Amniotic stem cell (primary cell): ENCODE measurements at regions not wholly inside any gene's neighbourhood (a gene's known extent, or its start where the extent isn't known, plus 50 kb on each side); places are given as distances from the start of the nearest gene placed in this dataset.
"Not testable (repeated sequence)": the region's sequence is repeated elsewhere in the genome, so short reads cannot be mapped to it uniquely, and the experiment has no call there.

Experiments used
- DNase-seq: peaks from one replicate; lab custom pipeline; 2025; lab: John Stamatoyannopoulos, UW

DNA sequence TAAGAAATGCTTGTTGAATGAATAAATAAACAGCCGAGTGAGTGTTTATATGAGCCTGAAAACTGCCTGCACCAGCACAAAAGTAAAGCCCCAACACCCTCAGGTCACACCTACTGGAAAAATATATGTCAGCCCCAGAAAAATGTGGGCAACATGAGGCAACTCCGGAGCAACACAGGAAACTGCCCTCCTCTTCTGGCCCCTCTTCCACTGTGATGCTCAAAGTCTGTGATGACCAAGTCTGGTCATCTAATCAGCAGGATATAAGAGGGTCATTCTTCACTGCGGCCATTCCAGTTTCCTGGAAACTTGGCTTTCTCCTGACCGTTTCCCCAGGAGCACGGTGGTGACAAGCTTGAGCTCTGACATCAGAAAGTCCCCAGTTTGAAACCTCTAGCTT is 159.6 kb upstream of the PZP start:
- no peak for DNase-seq

DNA sequence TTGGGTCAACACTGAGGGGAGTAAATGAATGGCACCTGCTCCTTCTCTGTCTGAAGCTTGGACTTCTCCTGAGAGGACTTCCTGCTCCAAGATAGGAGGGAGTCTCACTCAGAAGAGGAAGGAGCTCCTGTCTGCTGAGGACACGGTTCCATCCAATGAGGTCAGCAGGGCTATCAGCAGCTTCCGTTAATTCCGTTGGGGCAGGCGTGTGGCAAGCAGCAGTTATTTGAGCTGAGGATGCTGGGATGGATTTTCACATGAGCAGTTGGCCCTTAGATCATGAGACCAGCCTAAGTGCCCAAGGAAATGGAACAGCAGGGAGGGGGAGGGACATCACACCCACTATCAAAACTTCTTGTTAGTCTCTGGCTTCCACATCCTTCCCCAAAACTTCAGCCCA is 159.0 kb upstream of the PZP start:
- DNase-seq = no peak

DNA sequence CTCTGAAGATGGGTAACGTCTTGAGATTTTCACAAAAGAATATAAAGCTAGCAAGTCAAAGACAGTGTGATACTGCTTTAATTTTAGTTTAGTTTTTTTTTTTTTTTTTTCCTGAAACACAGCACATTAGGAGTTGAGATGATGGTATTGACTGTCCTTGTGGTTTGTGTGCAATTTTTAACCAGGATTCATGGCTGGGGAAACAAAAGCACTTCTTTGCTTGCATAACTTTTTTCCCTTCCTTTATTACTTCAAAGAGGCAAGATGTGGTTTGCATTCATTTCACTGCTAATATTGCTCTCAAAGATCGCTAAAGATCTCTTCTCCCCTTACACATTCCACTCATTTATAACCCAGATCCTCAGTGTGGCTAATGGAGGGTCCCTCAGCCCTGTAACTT is 157.1 kb upstream of the PZP start:
- DNase-seq = no peak

DNA sequence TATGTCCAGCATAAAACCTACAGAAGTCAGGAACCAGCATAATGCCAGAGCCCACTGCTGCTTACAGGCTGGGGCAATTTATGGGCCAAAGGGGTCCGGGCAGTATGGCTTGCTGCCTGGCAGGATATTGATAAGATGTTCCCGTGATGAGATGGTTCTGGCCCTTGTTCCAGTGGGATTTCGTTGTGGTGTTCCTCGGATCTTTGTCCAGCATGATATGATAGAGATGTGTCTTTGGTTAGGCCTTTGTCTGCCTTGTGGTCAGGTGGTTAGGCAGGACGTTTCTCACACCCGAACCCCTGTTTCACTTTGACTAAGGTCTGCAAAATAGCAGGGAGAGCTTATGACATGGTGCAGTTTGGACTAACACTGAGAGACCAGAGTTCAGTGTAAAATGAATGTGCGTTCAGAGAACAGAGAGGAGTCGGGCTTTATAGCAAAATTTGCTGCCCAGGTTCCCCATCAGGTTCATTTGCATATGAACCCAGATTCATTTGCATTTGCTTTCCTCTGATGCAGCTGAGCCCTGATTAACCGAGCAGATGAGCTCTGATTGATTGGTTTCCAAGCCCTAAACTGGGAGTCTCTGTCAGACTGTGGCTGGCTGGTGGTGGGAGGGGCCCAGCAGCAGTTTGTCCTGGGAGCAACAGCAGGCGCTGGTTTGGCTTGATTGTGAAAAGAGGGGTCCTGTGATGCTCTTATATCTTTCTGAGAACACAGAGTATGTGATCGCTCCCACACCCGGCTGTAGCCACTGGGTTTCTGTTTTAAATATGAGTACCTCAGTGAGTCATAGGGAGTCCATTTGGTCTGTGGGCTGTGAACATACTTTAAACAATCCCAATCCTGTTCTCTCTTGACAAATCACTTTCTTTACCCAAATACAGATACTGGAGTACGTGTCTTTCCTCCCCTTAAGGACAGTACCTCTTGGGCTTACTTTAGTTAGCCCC is 156.3 kb upstream of the PZP start:
- DNase-seq = no peak

DNA sequence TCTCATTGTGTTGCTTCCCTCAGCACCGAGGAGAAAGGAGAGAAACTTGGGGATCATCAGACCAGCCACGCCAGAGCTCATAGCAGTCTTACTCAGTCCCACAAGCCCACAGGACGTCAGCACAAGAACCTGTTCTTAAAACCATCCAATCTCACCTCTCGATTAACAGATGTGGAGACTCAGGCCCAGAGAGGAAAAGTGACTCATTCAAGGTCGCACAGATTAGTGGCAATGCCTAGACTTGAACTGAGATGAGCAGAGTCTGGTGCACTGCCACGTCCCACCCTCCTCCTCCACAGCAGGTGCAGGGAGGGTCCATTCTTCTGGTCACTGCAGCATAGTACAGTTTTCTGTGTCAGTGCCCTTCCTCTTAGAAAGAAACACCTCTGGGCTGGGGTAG is 154.9 kb upstream of the PZP start:
- no peak for DNase-seq

DNA sequence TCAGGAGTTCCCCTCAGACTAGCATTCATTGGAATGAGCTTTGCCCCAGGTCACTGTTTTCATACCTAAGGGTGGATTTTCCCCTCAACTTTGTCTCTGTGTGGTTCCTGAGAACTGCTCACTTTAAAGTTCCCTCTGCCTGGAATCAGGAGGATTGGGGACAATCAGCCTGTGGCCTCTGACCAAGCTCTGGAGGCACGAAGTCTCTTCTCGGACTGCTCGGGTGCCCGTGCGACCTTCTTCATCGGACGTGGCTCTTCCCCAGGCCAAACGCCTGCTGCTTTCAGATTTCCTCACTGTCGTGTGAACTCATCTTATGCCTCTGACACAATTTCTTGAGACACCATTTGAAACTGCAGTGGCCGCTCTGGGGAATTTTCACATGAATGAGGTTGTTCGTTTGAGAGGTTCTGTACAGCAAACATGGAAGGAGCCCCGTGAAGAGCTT is 153.7 kb upstream of the PZP start:
- DNase-seq = no peak

DNA sequence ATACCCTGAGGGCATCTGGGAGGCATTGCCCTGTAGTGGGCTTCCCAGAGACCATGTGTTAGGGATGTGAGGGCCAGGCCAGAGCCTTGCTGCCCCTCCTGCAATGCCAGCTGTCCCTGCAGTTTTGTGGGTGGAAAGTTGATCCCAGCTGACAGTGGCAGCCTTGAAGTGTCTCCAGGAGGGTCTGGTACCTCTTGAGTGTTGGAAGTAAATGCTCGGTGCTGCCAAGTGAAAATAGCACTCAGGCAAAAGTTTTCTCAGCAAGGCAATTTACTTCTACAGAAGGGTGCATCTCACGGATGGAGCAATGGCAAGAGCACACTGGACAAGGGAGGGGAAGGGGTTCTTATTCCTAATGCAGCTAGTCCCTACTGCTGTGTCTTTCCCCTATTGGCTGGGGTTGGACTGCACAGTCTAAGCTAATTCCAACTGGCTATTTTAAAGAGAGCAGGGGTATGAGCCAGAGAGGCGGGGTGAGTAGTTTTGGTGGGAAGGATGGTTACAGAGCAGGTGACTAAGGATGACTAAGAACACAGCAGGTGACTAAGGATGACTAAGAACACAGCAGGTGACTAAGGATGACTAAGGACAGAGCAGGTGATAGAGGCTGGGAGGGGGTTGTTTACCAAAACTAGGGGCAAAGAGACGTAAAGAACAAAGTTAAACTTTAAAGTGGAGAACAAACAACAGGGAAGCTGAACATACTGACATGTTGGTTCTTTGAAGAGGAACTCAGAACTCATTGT is 146.0 kb upstream of the PZP start:
- not testable (repeated sequence) for DNase-seq

DNA sequence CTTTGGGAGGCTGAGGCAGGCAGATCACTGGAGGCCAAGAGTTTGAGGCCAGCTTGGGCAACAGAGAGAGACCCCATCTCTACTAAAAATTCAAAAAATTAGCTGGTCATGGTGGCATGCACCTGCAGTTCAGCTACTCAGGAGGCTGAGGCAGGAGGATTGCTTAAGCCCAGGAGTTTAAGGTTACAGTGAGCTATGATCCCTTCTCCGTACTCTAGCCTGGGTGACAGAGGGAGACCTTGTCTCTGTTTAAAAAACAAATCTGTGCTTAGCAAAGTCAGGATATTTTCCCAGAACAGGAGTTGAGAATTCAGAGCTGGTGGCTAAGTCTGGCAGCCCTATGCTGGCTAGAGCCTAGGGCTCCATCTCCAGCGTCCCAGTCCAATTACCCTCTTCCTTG is 142.9 kb upstream of the PZP start:
- no peak for DNase-seq

DNA sequence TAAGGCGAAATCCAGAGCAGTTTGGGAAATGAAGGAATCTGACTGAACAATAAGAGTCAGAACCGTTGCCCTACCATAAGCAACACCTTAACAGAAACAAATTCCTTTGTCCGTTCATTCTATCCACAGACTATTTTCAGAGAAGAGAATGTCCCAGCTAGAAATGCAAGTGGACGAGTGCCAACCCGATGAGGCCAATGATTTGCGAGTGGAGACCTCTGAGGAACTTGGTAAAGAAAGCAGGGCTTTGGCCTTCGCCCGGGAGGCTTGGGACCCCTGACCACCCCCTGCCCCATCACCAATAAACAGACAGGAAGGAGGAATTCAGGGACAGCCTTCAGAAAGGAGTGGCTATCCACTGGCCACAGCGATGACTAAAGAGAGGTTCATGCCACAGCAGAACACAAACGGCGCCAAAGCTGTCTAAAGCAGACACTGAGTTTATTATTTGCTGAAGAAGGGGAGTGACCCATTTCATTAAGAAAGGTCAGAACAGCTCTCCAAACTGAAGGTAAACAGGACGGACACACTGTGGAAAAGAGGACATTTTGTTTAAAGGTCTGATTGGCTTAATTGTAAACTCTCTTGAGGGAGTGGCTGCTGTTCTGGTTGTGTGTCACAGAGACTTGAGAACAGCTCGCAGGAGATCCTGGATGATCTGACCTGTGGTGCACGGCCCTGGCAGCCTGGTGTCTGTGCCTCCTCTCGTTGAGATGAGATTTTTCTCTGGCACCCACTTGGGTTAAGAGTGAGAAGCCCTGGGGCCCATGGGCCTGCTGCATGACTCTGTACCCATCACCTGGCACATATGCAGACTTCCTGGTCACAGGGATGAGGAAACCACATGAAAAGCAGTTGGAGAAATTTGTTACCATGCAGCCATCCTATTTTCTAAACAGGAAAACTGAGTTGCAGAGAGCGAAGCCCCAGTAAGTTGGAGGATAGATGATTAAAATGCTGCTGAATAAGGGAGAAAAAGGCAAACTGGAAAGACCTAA is 142.0 kb upstream of the PZP start:
- no peak for DNase-seq

DNA sequence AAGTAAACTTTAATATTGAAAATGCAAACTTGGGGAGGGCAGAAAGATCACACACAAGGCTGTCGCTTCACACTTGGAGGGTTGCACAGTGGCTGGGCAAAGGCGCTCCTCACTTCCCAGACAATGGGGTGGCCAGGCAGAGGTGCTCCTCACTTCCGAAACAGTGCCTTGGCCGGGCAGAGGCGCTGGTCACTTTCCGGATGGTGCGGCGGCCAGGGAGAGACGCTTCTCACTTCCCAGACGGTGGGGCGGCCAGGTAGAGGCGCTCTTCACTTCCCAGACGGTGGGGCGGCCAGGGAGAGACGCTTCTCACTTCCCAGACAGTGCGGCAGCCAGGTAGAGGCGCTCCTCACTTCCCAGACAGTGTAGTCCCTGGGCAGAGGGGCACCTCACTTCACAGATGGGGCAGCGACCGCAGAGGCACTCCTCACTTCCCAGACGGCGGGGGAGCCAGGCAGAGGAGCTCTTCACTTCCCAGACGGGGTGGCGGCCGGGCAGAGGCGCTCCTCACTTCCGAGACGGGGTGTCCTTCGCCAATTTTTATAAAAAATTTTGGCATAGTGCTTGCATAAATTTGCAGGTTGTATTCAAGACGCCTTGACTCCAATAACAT is 140.8 kb upstream of the PZP start:
- DNase-seq = no peak

DNA sequence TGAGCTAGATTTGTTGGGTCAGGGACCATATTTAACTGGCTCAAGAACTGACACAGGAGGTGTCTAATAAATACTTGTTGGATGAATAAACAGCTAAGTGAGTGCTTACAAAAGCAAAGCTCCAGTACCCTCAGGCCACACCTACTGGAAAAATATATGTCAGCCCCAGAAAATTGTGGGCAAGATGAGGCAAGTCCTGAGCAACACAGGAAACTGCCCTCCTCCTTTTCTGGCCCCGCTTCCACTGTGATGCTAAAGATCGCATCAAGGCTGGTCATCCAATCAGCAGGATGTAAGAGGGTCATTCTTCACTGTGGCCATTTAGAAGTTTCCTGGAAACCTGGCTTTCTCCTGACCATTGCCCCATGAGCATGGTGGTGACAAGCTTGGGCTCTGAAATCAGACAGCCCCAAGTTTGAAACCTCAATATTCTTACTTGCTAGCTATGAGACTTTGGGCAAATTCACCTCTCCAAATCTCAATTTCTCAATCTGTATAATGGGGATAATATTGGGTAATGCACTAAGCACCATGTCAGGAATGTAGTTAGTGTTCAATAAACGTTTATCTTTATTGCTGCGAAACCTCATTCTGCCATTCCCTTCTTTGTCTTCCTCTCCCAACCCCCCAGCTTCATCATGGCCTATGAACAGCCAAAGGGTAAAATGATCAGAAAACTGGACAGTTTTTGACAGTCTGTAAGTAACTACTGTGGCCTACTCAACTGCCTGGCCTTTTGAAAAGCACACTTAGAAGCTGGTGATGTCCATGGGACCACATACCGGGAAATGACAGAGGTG is 139.3 kb upstream of the PZP start:
- no peak for DNase-seq

DNA sequence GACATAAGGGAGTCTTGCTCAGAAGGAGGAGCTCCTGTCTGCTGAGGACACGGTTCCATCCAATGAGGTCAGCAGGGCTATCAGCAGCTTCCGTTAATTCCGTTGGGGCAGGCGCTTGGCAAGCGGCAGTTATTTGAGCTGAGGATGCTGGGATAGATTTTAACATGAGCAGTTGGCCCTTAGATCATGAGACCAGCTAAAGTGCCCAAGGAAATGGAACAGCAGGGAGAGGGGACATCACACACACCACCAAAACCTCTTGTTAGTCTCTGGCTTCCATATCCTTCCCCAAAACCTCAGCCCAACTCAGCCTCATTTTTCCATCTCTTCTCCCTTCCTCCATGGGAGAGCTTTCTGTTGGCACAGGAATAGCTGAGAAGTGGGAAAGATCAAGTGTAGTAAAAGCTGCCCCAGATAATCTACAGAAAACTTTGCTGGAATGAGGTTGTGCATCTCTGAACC is 138.7 kb upstream of the PZP start:
- DNase-seq = no peak

DNA sequence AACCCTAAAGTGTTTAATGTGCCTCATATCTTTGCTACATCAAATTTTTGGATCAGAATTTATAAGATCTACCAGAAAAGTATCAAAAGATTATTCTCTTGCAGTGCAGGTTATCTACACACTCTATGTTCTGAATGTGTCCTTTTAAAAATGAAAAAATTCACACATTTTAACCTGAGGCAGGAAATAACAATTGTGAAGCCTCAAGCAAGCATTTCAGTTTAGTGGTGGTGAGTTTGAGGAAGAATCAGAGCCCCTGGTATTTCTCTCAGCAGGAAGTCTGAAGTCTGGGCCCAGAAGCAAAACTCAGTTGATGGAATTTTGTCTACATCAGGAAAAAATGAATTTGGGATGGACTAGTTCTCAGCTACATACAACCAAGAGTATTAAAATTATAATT is 137.0 kb upstream of the PZP start:
- DNase-seq = no peak

DNA sequence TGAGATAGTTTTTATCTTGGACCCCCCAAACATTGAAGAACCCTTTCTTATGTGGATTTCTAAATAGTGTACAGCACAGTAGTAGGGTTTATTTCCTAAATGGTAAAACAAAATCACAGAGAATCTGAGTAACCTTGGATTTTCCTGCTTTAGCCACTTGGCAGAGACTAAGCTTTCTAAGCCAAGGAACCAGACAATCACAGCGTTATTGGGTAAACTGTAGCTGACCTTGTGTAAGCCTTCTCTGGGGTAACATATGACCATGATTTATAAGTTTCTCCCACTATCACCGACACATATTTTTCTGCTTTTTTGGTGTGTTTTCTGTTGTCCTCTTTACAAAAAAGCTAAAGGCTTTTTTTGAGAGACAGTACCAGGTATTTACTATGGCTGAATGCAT is 136.3 kb upstream of the PZP start:
- no peak for DNase-seq

DNA sequence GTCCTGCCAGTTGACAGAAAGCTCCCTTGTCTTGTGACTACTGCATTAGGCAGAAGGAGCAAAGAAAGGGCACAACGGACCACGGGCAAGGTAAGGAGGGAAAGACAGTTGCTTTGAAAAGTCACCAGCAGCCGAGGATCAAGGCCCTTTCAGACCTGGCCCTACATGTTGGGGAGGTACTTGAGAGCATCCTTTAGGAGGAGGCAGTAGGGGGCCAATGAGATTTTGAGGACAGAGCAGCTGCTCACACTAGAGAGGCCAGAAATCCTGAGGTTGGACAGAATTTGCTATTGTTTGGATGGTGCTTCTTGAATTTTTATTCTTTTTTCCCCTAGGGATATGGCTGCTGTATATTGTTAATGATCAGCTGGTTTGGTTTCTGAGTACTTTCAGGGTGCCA is 135.5 kb upstream of the PZP start:
- DNase-seq = no peak

DNA sequence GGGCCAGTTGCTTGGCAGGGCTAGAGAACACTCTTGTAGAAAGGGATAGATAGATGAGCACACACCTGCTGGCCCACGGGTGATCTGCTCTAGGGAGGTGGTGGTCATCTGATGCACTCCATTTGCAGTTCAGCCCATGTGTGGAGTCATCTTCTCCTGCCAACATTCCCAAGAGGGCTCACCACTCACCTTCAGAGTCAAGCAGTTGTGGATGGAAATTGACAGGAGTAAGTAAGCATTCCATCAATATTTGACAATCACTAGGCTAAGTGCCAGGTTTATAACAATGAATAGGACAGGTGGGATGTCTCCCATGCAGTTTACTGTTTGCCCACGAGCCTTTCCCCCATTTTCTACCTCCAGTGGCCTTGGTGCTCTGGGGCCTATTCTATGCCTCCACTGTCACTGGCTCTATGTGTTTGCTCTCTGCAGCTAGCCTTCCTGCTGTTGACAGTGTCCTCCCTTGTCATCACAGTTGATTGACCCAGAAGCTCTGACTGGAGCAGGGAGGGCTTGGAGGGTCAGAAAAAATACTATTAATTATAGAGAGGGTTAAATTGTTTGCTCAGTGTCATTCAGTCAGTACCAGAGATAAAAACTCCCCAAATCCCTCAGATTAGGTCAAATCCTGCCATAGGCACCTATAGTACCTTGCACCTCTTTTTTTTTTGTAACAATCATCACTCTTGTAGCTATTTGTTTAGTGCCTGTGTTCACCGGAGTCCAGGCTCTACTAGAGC is 134.6 kb upstream of the PZP start:
- DNase-seq = no peak

DNA sequence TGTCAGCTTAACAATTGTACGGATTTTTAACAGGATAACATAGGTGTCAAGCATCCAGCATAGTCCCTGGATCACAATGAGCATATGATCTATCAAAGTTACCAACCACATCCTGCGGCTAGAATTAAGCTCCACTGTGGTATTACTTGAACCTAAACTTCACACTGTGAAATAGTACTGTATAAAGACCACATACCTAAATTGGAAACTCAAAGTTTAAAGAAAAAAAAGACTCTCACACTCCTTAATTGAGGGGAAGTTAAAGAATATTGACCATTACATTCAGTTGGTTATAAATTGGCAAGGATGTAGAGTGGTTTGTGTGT is 133.0 kb upstream of the PZP start:
- DNase-seq = no peak

DNA sequence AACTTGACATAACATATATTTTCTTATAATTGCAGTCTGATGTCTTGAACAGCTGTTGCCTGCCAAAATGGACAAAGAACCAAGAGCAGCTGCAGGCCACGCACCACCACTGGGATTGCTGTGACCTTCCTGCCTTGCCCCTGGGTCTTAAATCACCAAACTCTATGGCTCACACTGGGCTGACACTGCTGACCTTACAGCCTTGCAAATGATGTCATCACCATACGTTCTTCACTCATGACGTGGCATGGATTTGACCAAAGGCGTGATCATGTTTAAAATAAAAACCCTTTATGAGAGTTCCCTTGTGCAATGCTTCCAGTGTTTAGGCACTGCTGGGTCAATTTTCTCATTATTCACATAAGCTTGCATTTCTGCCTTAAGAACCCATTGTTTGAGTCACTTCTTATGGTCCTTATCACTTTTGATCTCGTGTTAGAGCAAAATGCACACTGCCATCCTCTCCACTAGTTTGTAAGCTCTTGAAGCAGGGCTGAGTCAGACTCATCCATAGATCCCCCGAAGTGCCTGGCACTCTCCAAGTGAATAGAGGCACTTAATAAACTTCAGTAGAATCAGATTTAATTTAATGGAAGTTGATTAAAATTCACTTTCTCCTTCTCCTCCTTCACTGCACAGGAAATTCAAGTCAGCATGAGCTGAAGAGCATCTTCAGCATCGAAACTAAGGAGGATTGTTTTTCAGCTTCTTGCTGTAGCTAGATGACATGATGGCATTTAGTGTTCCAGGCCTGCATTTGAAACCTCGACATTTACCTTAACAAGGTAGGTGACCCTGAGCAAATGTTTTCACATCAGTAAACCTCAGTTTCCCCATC is 132.4 kb upstream of the PZP start:
- DNase-seq = no peak

DNA sequence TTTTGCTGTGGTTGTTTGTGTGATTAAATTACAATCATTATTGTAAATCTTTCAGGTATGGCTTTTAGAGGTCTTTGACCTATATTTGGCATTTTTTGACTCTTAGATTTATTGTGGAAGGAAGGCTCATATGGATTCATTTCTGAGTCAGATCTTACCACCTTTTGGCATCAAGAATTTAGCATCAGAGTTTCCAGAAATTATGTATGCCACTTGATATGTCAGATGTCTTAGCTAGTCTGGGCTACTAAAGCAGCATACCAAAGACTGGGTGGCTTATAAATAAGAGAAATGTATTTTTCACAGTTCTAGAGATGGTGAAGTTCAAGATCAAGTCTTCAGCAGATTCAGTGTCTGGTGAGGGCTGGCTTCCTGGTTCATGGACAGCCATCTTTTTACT is 129.5 kb upstream of the PZP start:
- no peak for DNase-seq
